Astrocyte (in vitro differentiated cells and primary cell): ENCODE measurements at regions not wholly inside any gene's neighbourhood (a gene's known extent, or its start where the extent isn't known, plus 50 kb on each side); places are given as distances from the start of the nearest gene placed in this dataset.

ENCODE experiments used
- DNase-seq: peaks from one replicate; pipeline ENCODE4 v3.0.0-alpha.2; 2010; ENCODE audit warnings: low read depth
- FAIRE-seq: peaks from 2 replicates; lab custom pipeline; 2011; peaks lifted over from hg19 to GRCh38; lab: Jason Lieb, UNC
- H2AFZ ChIP-seq: 2 replicates; pipeline ENCODE4 v1.6.0; 2012; ENCODE audit warnings: low read depth, low read length, inconsistent platforms
- H3K27ac ChIP-seq: 2 replicates; pipeline ENCODE4 v1.5.1; 2011; ENCODE audit warnings: low read depth, low read length, inconsistent platforms
- H3K27me3 ChIP-seq: 2 replicates; pipeline ENCODE4 v1.6.0; 2011; ENCODE audit warnings: low read length, inconsistent platforms; ENCODE audit not compliant: insufficient read depth
- H3K36me3 ChIP-seq: 2 replicates; pipeline ENCODE4 v1.5.1; 2011; ENCODE audit warnings: low read length, inconsistent platforms; ENCODE audit not compliant: insufficient read depth
- H3K4me1 ChIP-seq: 2 replicates; pipeline ENCODE4 v1.5.1; 2011; ENCODE audit warnings: low read length, inconsistent platforms; ENCODE audit not compliant: insufficient read depth
- H3K4me2 ChIP-seq: 2 replicates; pipeline ENCODE4 v1.6.0; 2012; ENCODE audit warnings: low read length, inconsistent platforms
- H3K4me3 ChIP-seq: 2 replicates; pipeline ENCODE4 v1.5.1; 2011; ENCODE audit warnings: low read depth, mild to moderate bottlenecking, low read length, inconsistent platforms; ENCODE audit not compliant: insufficient read depth
- H3K79me2 ChIP-seq: 2 replicates; pipeline ENCODE4 v1.6.0; 2012; ENCODE audit warnings: mild to moderate bottlenecking, low read length, inconsistent platforms; ENCODE audit not compliant: insufficient read depth
- H3K9ac ChIP-seq: 2 replicates; pipeline ENCODE4 v1.6.0; 2012; ENCODE audit warnings: mild to moderate bottlenecking, low read length, inconsistent platforms
- H3K9me3 ChIP-seq: 2 replicates; pipeline ENCODE4 v1.5.1; 2012; ENCODE audit warnings: low read depth, mild to moderate bottlenecking, low read length, inconsistent platforms; ENCODE audit not compliant: insufficient read depth
- H4K20me1 ChIP-seq: 2 replicates; pipeline ENCODE4 v1.6.0; 2012; ENCODE audit warnings: low read length, inconsistent platforms; ENCODE audit not compliant: insufficient read depth
- H3K27ac Mint-ChIP-seq: one replicate; pipeline ENCODE4 v1.8.0; 2021; ENCODE audit warnings: mild to moderate bottlenecking, mixed read lengths; ENCODE audit not compliant: unreplicated experiment
- H3K27me3 Mint-ChIP-seq: one replicate; pipeline ENCODE4 v1.8.0; 2021; ENCODE audit warnings: low read depth, mixed read lengths; ENCODE audit not compliant: unreplicated experiment
- H3K36me3 Mint-ChIP-seq: one replicate; pipeline ENCODE4 v1.8.0; 2021; ENCODE audit warnings: low read depth, mixed read lengths; ENCODE audit not compliant: unreplicated experiment
- H3K4me1 Mint-ChIP-seq: one replicate; pipeline ENCODE4 v1.8.0; 2021; ENCODE audit warnings: low read depth, mixed read lengths; ENCODE audit not compliant: unreplicated experiment
- H3K4me3 Mint-ChIP-seq: one replicate; pipeline ENCODE4 v1.8.0; 2021; ENCODE audit warnings: mild to moderate bottlenecking, moderate library complexity, mixed read lengths; ENCODE audit not compliant: unreplicated experiment
- H3K9me3 Mint-ChIP-seq: one replicate; pipeline ENCODE4 v1.8.0; 2021; ENCODE audit warnings: mild to moderate bottlenecking, mixed read lengths; ENCODE audit not compliant: unreplicated experiment
- EZH2 ChIP-seq: IDR thresholded peaks from 2 replicates; pipeline ENCODE4 v1.6.1; 2012; ENCODE audit warnings: mild to moderate bottlenecking, low read length, inconsistent platforms; ENCODE audit not compliant: insufficient read depth
- TF ChIP-seq, protein P1 (sequence below): IDR thresholded peaks from 2 replicates; pipeline ENCODE4 v1.5.1; 2011; ENCODE audit warnings: low read depth, mild to moderate bottlenecking, inconsistent platforms, low read length, moderate library complexity; ENCODE audit not compliant: insufficient read depth

DNA sequence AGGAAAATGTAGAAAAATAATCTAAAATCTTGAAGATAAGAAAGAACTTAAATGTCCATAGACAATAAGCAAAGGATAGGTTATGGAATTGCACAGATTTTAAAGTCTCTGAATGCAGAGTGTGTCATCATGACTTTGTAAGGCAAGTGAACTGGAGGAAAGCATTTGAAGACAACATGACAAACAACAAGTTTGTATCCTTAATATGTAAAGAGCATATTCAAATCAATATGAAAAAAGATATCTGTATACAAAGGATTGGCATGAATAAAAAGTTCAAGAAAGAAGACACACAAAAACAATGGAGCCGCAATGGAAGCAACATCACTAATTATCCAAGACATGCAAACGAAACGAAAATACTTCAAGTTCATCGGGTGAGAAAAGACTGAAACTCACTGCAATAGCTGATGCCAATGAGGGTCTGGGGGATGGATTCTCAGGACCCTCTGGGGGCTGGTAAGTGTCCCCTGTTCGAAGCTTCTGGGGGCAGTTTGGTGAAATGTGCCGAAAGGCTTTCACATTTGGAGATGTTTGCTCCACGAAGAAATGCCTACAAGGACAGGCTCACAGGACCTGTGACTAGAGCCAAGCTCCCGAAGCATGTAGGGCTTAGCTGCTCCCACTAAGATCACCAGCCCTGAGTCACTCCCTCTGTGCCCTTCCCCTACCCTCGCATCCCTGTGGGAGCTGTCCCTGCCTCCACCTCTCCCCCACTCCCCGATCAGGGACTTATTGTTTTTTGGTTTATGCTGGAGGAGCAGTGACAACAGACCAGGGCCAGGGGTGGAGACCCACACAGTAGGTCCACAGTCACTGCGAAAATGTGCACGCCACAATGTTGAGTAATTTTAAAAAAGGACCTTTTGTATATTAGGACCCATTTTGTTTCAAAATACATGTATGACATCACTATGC lies 345.7 kb upstream of the SFSWAP start:
- no peak for FAIRE-seq
- Histone ChIP-seq H3K79me2 (no peaks in the 10 kb centered on the region), H4K20me1 (no peaks in the 10 kb centered on the region), H3K36me3 (no peaks in the 10 kb centered on the region), H2AFZ (no peak overlapping the region), H3K27ac (no peak overlapping the region), H3K9me3 (no peaks in the 10 kb centered on the region), H3K4me1 (no peaks in the 10 kb centered on the region), H3K9ac (no peak overlapping the region), H3K4me2 (no peak overlapping the region), H3K4me3 (no peak overlapping the region), H3K27me3 (no peaks in the 10 kb centered on the region)
- DNase-seq = no peak
- no peaks in the 10 kb centered on the region for H3K4me1 Mint-ChIP-seq
- no peak overlapping the region for H3K4me3 Mint-ChIP-seq
- TF ChIP-seq EZH2 = no peak
- TF ChIP-seq, protein P1, sequence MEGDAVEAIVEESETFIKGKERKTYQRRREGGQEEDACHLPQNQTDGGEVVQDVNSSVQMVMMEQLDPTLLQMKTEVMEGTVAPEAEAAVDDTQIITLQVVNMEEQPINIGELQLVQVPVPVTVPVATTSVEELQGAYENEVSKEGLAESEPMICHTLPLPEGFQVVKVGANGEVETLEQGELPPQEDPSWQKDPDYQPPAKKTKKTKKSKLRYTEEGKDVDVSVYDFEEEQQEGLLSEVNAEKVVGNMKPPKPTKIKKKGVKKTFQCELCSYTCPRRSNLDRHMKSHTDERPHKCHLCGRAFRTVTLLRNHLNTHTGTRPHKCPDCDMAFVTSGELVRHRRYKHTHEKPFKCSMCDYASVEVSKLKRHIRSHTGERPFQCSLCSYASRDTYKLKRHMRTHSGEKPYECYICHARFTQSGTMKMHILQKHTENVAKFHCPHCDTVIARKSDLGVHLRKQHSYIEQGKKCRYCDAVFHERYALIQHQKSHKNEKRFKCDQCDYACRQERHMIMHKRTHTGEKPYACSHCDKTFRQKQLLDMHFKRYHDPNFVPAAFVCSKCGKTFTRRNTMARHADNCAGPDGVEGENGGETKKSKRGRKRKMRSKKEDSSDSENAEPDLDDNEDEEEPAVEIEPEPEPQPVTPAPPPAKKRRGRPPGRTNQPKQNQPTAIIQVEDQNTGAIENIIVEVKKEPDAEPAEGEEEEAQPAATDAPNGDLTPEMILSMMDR = no peak
- no peaks in the 10 kb centered on the region for H3K36me3 Mint-ChIP-seq
- H3K9me3 Mint-ChIP-seq = peaks cover 4% of the 10 kb centered on the region
- H3K27me3 Mint-ChIP-seq = peaks cover 23% of the 10 kb centered on the region
- H3K27ac Mint-ChIP-seq = no peak overlapping the region

DNA sequence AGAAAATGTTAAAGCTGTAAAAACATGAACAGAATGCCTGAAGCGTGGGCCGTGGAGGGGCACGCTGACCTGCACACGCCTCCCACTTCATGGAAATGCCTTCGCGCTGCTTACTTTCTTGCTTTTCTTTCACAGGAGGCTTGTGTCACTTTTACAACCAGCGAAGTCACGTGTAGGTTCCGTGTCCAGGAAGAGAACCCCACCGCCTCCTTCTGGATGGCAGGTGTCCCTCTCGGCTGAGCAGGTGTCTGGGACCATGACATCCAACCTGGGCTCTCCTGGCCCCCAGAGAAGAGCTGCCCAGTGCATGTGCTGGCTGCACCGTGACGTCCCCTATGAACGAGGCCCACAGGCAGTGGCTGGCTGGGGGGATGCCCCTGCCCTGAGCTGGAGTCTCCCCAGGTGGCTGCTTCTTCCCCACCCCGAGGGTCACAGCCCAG lies 345.0 kb upstream of the SFSWAP start:
- no peaks in the 10 kb centered on the region for H3K36me3 Mint-ChIP-seq
- Histone ChIP-seq H3K9me3 (no peaks in the 10 kb centered on the region), H3K4me2 (no peak overlapping the region), H3K27ac (no peak overlapping the region), H3K9ac (no peak overlapping the region), H3K4me3 (no peak overlapping the region), H2AFZ (no peak overlapping the region), H4K20me1 (no peaks in the 10 kb centered on the region), H3K27me3 (no peaks in the 10 kb centered on the region), H3K36me3 (no peaks in the 10 kb centered on the region), H3K79me2 (no peaks in the 10 kb centered on the region), H3K4me1 (no peaks in the 10 kb centered on the region)
- peaks cover 4% of the 10 kb centered on the region for H3K9me3 Mint-ChIP-seq
- no peak overlapping the region for H3K27ac Mint-ChIP-seq
- no peak for TF ChIP-seq EZH2
- TF ChIP-seq, protein P1 = no peak
- DNase-seq (no peak), FAIRE-seq (no peak)
- no peak overlapping the region for H3K4me3 Mint-ChIP-seq
- H3K27me3 Mint-ChIP-seq = peaks cover 23% of the 10 kb centered on the region
- H3K4me1 Mint-ChIP-seq = no peaks in the 10 kb centered on the region
